H1 (cell line): ENCODE measurements at regions not wholly inside any gene's neighbourhood (a gene's known extent, or its start where the extent isn't known, plus 50 kb on each side); places are given as distances from the start of the nearest gene placed in this dataset.
"Not testable (repeated sequence)": the region's sequence is repeated elsewhere in the genome, so short reads cannot be mapped to it uniquely, and the experiment has no call there.

ENCODE experiments used
- CTCF ChIA-PET: fragments of 300-600 bp; sonication (Branson Sonifier 250); formaldehyde crosslinking; loops from one replicate; lab custom pipeline; 2021; ENCODE audit not compliant: partially characterized antibody; lab: Charles Lee
- POLR2A ChIA-PET: fragments of 300-600 bp; sonication (Branson Sonifier 250); formaldehyde crosslinking; loops from one replicate; lab custom pipeline; 2021; ENCODE audit warnings: inconsistent platforms; ENCODE audit not compliant: partially characterized antibody; lab: Charles Lee
- DNase-seq, 2 experiments: peaks; one replicate each; pipeline versions ENCODE4 v3.0.0 to v3.0.0-alpha.2; 2010 to 2022; ENCODE audit warnings: low spot score in 2 of 2, low read depth in 1 of 2, mixed read lengths in 1 of 2
- FAIRE-seq: peaks from 2 replicates; lab custom pipeline; 2011; peaks lifted over from hg19 to GRCh38; lab: Jason Lieb, UNC
- H2AFZ ChIP-seq: 2 replicates; pipeline ENCODE4 v1.8.1; 2012; ENCODE audit warnings: low read length, inconsistent platforms
- H2AK5ac ChIP-seq: 2 replicates; pipeline ENCODE4 v1.6.1; 2013; ENCODE audit warnings: low read depth, low read length
- H2BK120ac ChIP-seq: replicated peaks from 2 replicates; pipeline ENCODE3; 2013; ENCODE audit warnings: low read depth, low read length, inconsistent platforms
- H2BK12ac ChIP-seq: 2 replicates; pipeline ENCODE4 v1.6.1; 2013; ENCODE audit warnings: low read depth, low read length
- H2BK15ac ChIP-seq: 2 replicates; pipeline ENCODE4 v1.6.1; 2013; ENCODE audit warnings: low read length
- H2BK20ac ChIP-seq: 2 replicates; pipeline ENCODE4 v1.6.1; 2013; ENCODE audit warnings: low read length
- H2BK5ac ChIP-seq: 2 replicates; pipeline ENCODE4 v1.6.1; 2013; ENCODE audit warnings: low read depth, low read length
- H3K14ac ChIP-seq: 2 replicates; pipeline ENCODE4 v1.6.1; 2013; ENCODE audit warnings: inconsistent platforms; ENCODE audit not compliant: insufficient read length
- H3K18ac ChIP-seq: 2 replicates; pipeline ENCODE4 v1.6.1; 2013; ENCODE audit warnings: low read length; ENCODE audit errors: extremely low read depth
- H3K23ac ChIP-seq: 2 replicates; pipeline ENCODE4 v1.6.1; 2013; ENCODE audit warnings: inconsistent platforms; ENCODE audit not compliant: insufficient read length
- H3K23me2 ChIP-seq: 2 replicates; pipeline ENCODE4 v1.6.1; 2013; ENCODE audit warnings: low read depth, low read length
- H3K27ac ChIP-seq: 2 replicates; pipeline ENCODE4 v1.6.1; 2011; ENCODE audit warnings: low read depth, low read length, inconsistent platforms
- H3K27me3 ChIP-seq, 4 experiments: replicated peaks in 1 of 4; 1 replicate in 1 of 4; 2 replicates in 3 of 4; pipeline versions ENCODE4 v1.6.1 to v1.8.1; 2011 to 2013; ENCODE audit warnings: low read length in 3 of 4, mild to moderate bottlenecking in 3 of 4, inconsistent platforms in 2 of 4, mixed read lengths in 2 of 4, moderate library complexity in 1 of 4; ENCODE audit not compliant: control insufficient read depth in 3 of 4, insufficient read depth in 3 of 4; ENCODE audit errors: extremely low read depth in 1 of 4
- H3K36me3 ChIP-seq, 4 experiments: 2 replicates each; pipeline versions ENCODE4 v1.6.1 to v1.8.1; 2011 to 2013; ENCODE audit warnings: mild to moderate bottlenecking in 4 of 4, low read length in 3 of 4, moderate library complexity in 2 of 4, control low read depth in 1 of 4, inconsistent platforms in 1 of 4; ENCODE audit not compliant: insufficient read depth in 4 of 4, control insufficient read depth in 2 of 4
- H3K4ac ChIP-seq: replicated peaks from 2 replicates; pipeline ENCODE3; 2013; ENCODE audit warnings: low read length, low read depth, mixed read lengths, inconsistent platforms; ENCODE audit not compliant: insufficient read length
- H3K4me1 ChIP-seq, 4 experiments: replicated peaks in 1 of 4; 1 replicate in 1 of 4; 2 replicates in 3 of 4; pipeline versions ENCODE4 v1.6.1 to v1.8.1; 2011 to 2013; ENCODE audit warnings: low read length in 3 of 4, inconsistent platforms in 2 of 4, mixed read lengths in 1 of 4; ENCODE audit not compliant: insufficient read depth in 4 of 4, control insufficient read depth in 3 of 4
- H3K4me2 ChIP-seq, 2 experiments: 2 replicates each; pipeline versions ENCODE4 v1.6.1 to v1.8.1; 2011 to 2013; ENCODE audit warnings: low read depth in 2 of 2, low read length in 2 of 2, control low read depth in 1 of 2, inconsistent platforms in 1 of 2, mild to moderate bottlenecking in 1 of 2; ENCODE audit not compliant: insufficient read depth in 1 of 2
- H3K4me3 ChIP-seq, 4 experiments: fragments of 200-600, 300-600 bp in 1 of 4; sonication (generic), shearing (Covaris generic), sonication (Bioruptor Twin) in 1 of 4; 2 replicates each; pipeline versions ENCODE4 v1.5.1 to v1.8.1; 2011 to 2016; ENCODE audit warnings: low read length in 4 of 4, low read depth in 3 of 4, control low read depth in 2 of 4, inconsistent platforms in 2 of 4, mild to moderate bottlenecking in 2 of 4, mixed read lengths in 1 of 4, moderate library complexity in 1 of 4; ENCODE audit not compliant: insufficient read depth in 2 of 4; ENCODE audit errors: extremely low read depth in 1 of 4
- H3K56ac ChIP-seq: replicated peaks from 2 replicates; pipeline ENCODE3; 2013; ENCODE audit warnings: low read depth, mild to moderate bottlenecking, mixed read lengths, low read length, inconsistent platforms; ENCODE audit not compliant: insufficient read length
- H3K79me1 ChIP-seq: 2 replicates; pipeline ENCODE4 v1.6.1; 2013; ENCODE audit warnings: low read depth, low read length, control low read depth
- H3K79me2 ChIP-seq, 2 experiments: 2 replicates each; pipeline versions ENCODE4 v1.6.1 to v1.8.1; 2012 to 2013; ENCODE audit warnings: low read length in 2 of 2, mild to moderate bottlenecking in 2 of 2, inconsistent platforms in 1 of 2; ENCODE audit not compliant: insufficient read depth in 2 of 2, control insufficient read depth in 1 of 2
- H3K9ac ChIP-seq, 4 experiments: replicated peaks in 1 of 4; 1 replicate in 1 of 4; 2 replicates in 3 of 4; pipeline versions ENCODE4 v1.6.1 to v1.8.1; 2011 to 2013; ENCODE audit warnings: low read depth in 3 of 4, low read length in 3 of 4, control low read depth in 2 of 4, mild to moderate bottlenecking in 2 of 4, moderate library complexity in 2 of 4, inconsistent platforms in 1 of 4; ENCODE audit errors: extremely low read depth in 1 of 4
- H3K9me3 ChIP-seq, 2 experiments: 2 replicates each; pipeline versions ENCODE4 v1.6.1 to v1.8.1; 2012 to 2013; ENCODE audit warnings: mild to moderate bottlenecking in 2 of 2, moderate library complexity in 2 of 2, control low read depth in 1 of 2, inconsistent platforms in 1 of 2, low read depth in 1 of 2, low read length in 1 of 2, mixed read lengths in 1 of 2; ENCODE audit not compliant: insufficient read depth in 2 of 2
- H4K20me1 ChIP-seq, 2 experiments: replicated peaks in 1 of 2; 2 replicates each; pipeline versions ENCODE3 to v1.8.1; 2011 to 2013; ENCODE audit warnings: inconsistent platforms in 2 of 2, low read length in 2 of 2, mild to moderate bottlenecking in 1 of 2; ENCODE audit not compliant: insufficient read depth in 2 of 2, control insufficient read depth in 1 of 2
- H4K5ac ChIP-seq: 2 replicates; pipeline ENCODE4 v1.6.1; 2013; ENCODE audit warnings: low read length, low read depth, mixed read lengths, inconsistent platforms; ENCODE audit not compliant: insufficient read length
- H4K8ac ChIP-seq: 2 replicates; pipeline ENCODE4 v1.8.0; 2013; ENCODE audit warnings: mild to moderate bottlenecking, moderate library complexity, low read length, inconsistent platforms; ENCODE audit not compliant: insufficient read depth; ENCODE audit errors: extremely low read depth
- H4K91ac ChIP-seq: replicated peaks from 2 replicates; pipeline ENCODE3; 2013; ENCODE audit warnings: low read length, mixed read lengths, inconsistent platforms; ENCODE audit not compliant: insufficient read length
- WGBS, 2 experiments: shearing (Covaris generic) in 1 of 2; methylation state at CpG; one replicate each; pipeline versions ENCODE4 v1.1.6 to v1.1.7; 2013 to 2015; ENCODE audit warnings: low lambda C conversion rate in 2 of 2, mixed read lengths in 2 of 2, inconsistent platforms in 1 of 2, low coverage in 1 of 2, missing lambda C conversion rate in 1 of 2; ENCODE audit not compliant: insufficient replicate concordance in 2 of 2, insufficient coverage in 1 of 2, insufficient read length in 1 of 2; ENCODE audit errors: extremely low coverage in 1 of 2, missing lambda C conversion rate in 1 of 2; 5-methylcytosine and 5-hydroxymethylcytosine counted together

DNA sequence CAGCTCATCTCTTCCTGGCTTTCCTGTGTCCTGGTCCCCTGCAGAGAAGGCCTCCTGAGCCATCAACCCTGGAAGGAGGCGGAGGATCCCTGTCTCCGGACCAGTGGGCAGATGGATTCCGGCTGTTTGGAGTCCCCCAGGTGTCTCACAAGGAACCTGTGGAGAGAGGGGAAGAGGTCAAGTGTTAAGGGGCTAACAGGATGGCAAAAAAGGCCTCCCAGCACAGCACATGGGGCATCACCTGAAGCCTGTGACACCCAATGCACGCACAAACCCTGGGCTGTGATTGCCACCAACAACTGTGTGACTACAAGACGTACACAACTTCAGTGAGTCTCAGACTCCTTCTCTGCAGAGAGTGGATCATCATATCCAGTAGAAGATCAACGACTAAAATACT is 107.5 kb downstream of the TUBA3C start:
- POLR2A ChIA-PET, result not testable (repeated sequence)

DNA sequence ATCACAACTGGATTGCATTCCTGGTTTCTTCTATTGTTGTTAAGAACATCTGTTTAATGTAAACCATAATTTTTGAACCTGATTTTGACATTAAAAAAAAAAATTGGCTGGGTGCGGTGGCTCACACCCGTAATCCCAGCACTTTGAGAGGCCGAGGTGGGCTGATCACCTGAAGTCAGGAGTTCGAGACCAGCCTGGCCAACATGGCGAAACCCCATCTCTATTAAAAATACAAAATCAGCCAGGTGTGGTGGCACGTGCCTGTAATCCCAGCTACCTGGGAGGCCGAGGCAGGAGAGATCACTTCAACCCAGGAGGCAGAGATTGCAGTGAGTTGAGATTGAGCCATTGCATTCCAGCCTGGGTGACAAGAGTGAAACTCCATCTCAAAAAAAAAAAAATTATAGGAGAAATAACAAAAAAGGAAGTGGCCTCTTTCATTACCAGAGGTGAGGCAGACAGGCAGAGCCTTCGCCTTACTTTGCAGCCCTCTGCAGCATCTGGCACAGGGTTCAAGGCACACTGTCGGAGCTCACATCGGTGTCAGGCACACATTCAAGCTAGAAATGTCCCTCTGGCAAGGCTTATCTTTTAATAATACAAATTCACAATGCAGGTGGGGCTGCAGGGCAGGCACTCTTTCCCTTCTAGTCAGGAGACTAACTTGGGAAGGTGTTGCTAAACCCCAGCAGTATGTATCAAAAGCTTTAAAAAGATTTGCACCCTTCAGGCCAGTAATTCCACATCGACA is 108.5 kb downstream of the TUBA3C start:
- H4K91ac ChIP-seq, H2BK120ac ChIP-seq, CTCF ChIA-PET, H4K8ac ChIP-seq, H2BK20ac ChIP-seq, H3K4ac ChIP-seq, H2AK5ac ChIP-seq, H3K4me1 ChIP-seq, POLR2A ChIA-PET, H3K4me3 ChIP-seq, H2AFZ ChIP-seq, H3K4me2 ChIP-seq, H3K79me2 ChIP-seq, H2BK15ac ChIP-seq, H2BK12ac ChIP-seq, H3K79me1 ChIP-seq, H3K36me3 ChIP-seq, FAIRE-seq, H3K9ac ChIP-seq, DNase-seq, H3K27ac ChIP-seq, H3K23me2 ChIP-seq, H4K5ac ChIP-seq, H3K14ac ChIP-seq, H4K20me1 ChIP-seq, H3K18ac ChIP-seq, H3K23ac ChIP-seq, H3K56ac ChIP-seq, H3K27me3 ChIP-seq, H2BK5ac ChIP-seq: not testable (repeated sequence)
- WGBS, 2 experiments, result 74% methylated on average over 11 of the region's 11 CpGs; no CpG with 5 or more reads in 1 of the 2 experiments
- H3K9me3 ChIP-seq, result peaks cover 63 to 96% of the 10 kb centered on the region in 2 experiments

More for the DNA sequence above, 107.5 kb downstream of the TUBA3C start:
- H3K4ac ChIP-seq, H3K9ac ChIP-seq, H2BK15ac ChIP-seq, H3K4me2 ChIP-seq, H3K18ac ChIP-seq, H3K27ac ChIP-seq, H4K8ac ChIP-seq, H3K27me3 ChIP-seq, H3K4me3 ChIP-seq, H2BK120ac ChIP-seq, H2BK12ac ChIP-seq, H2BK20ac ChIP-seq, H2AFZ ChIP-seq, DNase-seq, H4K5ac ChIP-seq, H3K4me1 ChIP-seq, H4K91ac ChIP-seq, H3K36me3 ChIP-seq, H3K23ac ChIP-seq, H2BK5ac ChIP-seq, H2AK5ac ChIP-seq, H4K20me1 ChIP-seq, FAIRE-seq, H3K23me2 ChIP-seq, H3K79me1 ChIP-seq, H3K79me2 ChIP-seq, H3K14ac ChIP-seq, CTCF ChIA-PET: not testable (repeated sequence)
- WGBS, 2 experiments, result 84% methylated on average over 6 of the region's 6 CpGs; no CpG with 5 or more reads in 1 of the 2 experiments
- Histone ChIP-seq H3K9me3 (peaks cover 60 to 93% of the 10 kb centered on the region in 2 experiments), H3K56ac (peak overlapping the region; percentile 59)
